DOHH2 (cell line): ENCODE measurements at regions not wholly inside any gene's neighbourhood (a gene's known extent, or its start where the extent isn't known, plus 50 kb on each side); places are given as distances from the start of the nearest gene placed in this dataset.

Source experiments
- EZH2phosphoT487 ChIP-seq: fragments of 200-600 bp; sonication (generic); IDR thresholded peaks from 2 replicates; pipeline ENCODE4 v1.6.1; 2017; ENCODE audit warnings: borderline replicate concordance, mild to moderate bottlenecking, antibody characterized with exemption, low read length, moderate library complexity, mixed read lengths
- TF ChIP-seq, protein P1 (sequence below): fragments of 200-600 bp; sonication (generic); IDR thresholded peaks from one replicate; pipeline ENCODE4 v1.5.1; 2014; ENCODE audit warnings: antibody characterized with exemption, mild to moderate bottlenecking, low read depth, low read length; ENCODE audit not compliant: poor library complexity, severe bottlenecking

DNA sequence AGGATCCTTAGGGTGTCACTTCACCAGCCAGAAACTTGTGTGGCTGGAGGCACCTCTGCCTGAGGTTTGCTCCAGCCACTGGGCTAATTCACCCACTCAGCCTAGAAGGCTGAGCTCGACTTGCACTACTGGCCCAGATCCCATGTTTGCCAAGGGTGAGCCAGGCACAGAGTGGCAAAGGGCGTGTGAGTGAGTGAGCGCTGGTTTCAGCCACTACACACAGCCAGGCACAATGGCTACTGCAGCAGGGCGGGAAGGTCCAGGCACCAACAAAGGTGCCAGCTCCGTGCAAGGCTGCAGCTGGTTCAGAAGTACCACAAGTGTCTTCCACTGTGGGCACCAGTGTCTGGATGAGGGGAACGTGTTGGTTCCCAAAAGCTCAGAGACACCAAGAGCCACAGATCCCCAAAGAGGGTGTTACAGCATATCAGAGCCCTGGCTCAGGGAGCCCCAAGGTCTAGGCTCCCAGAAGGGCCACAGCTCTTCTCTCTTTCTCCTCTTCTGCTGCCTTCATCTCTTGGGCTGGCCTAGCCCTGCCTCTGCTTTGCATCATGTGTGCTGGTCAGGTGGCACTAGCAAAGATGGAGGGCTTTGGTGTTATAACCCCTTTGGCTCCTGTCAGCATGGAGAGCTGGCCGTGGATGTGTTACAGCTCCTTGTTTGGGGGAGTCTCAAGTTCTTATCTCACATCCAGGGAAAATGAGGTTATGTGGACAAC is 736.3 kb upstream of the KLHL1 start:
- TF ChIP-seq, protein P1, sequence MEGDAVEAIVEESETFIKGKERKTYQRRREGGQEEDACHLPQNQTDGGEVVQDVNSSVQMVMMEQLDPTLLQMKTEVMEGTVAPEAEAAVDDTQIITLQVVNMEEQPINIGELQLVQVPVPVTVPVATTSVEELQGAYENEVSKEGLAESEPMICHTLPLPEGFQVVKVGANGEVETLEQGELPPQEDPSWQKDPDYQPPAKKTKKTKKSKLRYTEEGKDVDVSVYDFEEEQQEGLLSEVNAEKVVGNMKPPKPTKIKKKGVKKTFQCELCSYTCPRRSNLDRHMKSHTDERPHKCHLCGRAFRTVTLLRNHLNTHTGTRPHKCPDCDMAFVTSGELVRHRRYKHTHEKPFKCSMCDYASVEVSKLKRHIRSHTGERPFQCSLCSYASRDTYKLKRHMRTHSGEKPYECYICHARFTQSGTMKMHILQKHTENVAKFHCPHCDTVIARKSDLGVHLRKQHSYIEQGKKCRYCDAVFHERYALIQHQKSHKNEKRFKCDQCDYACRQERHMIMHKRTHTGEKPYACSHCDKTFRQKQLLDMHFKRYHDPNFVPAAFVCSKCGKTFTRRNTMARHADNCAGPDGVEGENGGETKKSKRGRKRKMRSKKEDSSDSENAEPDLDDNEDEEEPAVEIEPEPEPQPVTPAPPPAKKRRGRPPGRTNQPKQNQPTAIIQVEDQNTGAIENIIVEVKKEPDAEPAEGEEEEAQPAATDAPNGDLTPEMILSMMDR = no peak
- no peak for TF ChIP-seq EZH2phosphoT487
